ENCODE measurements at regions not wholly inside any gene's neighbourhood (a gene's known extent, or its start where the extent isn't known, plus 50 kb on each side); places are given as distances from the start of the nearest gene placed in this dataset.

GRCh38 chr9:107994648-107995047 lies 505.1 kb upstream of the KLF4 start:
- no peaks in the 10 kb centered on the region for H3F3A ChIP-seq (ENCODE audit: insufficient read depth, low read length)
- H3K9ac ChIP-seq (ENCODE audit: low read length) = no peak overlapping the region
- H2AFZ ChIP-seq (ENCODE audit: low read length) = no peak overlapping the region
- H3K9me2 ChIP-seq (ENCODE audit: low read depth, low read length) = no peaks in the 10 kb centered on the region
- no peaks in the 10 kb centered on the region for H3K4me1 ChIP-seq (ENCODE audit: insufficient read depth, low read length, severe bottlenecking)
- H4K20me1 ChIP-seq (ENCODE audit: insufficient read depth, low read length) = no peaks in the 10 kb centered on the region
- H3K79me2 ChIP-seq (ENCODE audit: insufficient read depth, low read length) = no peaks in the 10 kb centered on the region
- H3K9me3 ChIP-seq (ENCODE audit: low read length) = no peaks in the 10 kb centered on the region
- TF ChIP-seq CTCF (IDR thresholded peaks at IDR 0.05; ENCODE audit: low read length) (no peak), EZH2 (IDR thresholded peaks at IDR 0.05; ENCODE audit: borderline replicate concordance, low read length) (no peak)
- H3K27ac ChIP-seq (ENCODE audit: low read depth, low read length, poor library complexity, severe bottlenecking) = no peak overlapping the region
- H3K4me2 ChIP-seq (ENCODE audit: low read length) = no peak overlapping the region
- H3K4me3 ChIP-seq (ENCODE audit: low read depth, low read length, poor library complexity, severe bottlenecking) = no peak overlapping the region
- no peaks in the 10 kb centered on the region for H3K36me3 ChIP-seq (ENCODE audit: insufficient read depth, low read length)
- no peaks in the 10 kb centered on the region for H3K27me3 ChIP-seq (ENCODE audit: insufficient read depth, low read length)

- H3K9ac ChIP-seq (ENCODE audit: low read length) = no peak overlapping the region
- no peak overlapping the region for H3K27ac ChIP-seq (ENCODE audit: low read depth, low read length, poor library complexity, severe bottlenecking)
- H3K4me2 ChIP-seq (ENCODE audit: low read length) = no peak overlapping the region
- no peaks in the 10 kb centered on the region for H3F3A ChIP-seq (ENCODE audit: insufficient read depth, low read length)
- no peaks in the 10 kb centered on the region for H4K20me1 ChIP-seq (ENCODE audit: insufficient read depth, low read length)
- H3K27me3 ChIP-seq (ENCODE audit: insufficient read depth, low read length) = no peaks in the 10 kb centered on the region
- no peaks in the 10 kb centered on the region for H3K9me2 ChIP-seq (ENCODE audit: low read depth, low read length)
- H3K36me3 ChIP-seq (ENCODE audit: insufficient read depth, low read length) = no peaks in the 10 kb centered on the region
- no peaks in the 10 kb centered on the region for H3K79me2 ChIP-seq (ENCODE audit: insufficient read depth, low read length)
- H3K9me3 ChIP-seq (ENCODE audit: low read length) = no peaks in the 10 kb centered on the region
- no peak overlapping the region for H2AFZ ChIP-seq (ENCODE audit: low read length)
- no peaks in the 10 kb centered on the region for H3K4me1 ChIP-seq (ENCODE audit: insufficient read depth, low read length, severe bottlenecking)
- H3K4me3 ChIP-seq (ENCODE audit: low read depth, low read length, poor library complexity, severe bottlenecking) = no peak overlapping the region
- TF ChIP-seq EZH2 (IDR thresholded peaks at IDR 0.05; ENCODE audit: borderline replicate concordance, low read length) (no peak), CTCF (IDR thresholded peaks at IDR 0.05; ENCODE audit: low read length) (no peak)
These were observed 502.7 kb upstream of the KLF4 start for GRCh38 chr9:107992271-107992670.

- no peak overlapping the region for H2AFZ ChIP-seq (ENCODE audit: low read length)
- no peaks in the 10 kb centered on the region for H3K4me1 ChIP-seq (ENCODE audit: insufficient read depth, low read length, severe bottlenecking)
- no peaks in the 10 kb centered on the region for H3K9me3 ChIP-seq (ENCODE audit: low read length)
- no peak overlapping the region for H3K27ac ChIP-seq (ENCODE audit: low read depth, low read length, poor library complexity, severe bottlenecking)
- no peak overlapping the region for H3K4me2 ChIP-seq (ENCODE audit: low read length)
- H3K79me2 ChIP-seq (ENCODE audit: insufficient read depth, low read length) = no peaks in the 10 kb centered on the region
- no peak overlapping the region for H3K9ac ChIP-seq (ENCODE audit: low read length)
- no peaks in the 10 kb centered on the region for H3K36me3 ChIP-seq (ENCODE audit: insufficient read depth, low read length)
- no peaks in the 10 kb centered on the region for H3K27me3 ChIP-seq (ENCODE audit: insufficient read depth, low read length)
- H3K4me3 ChIP-seq (ENCODE audit: low read depth, low read length, poor library complexity, severe bottlenecking) = no peak overlapping the region
- H4K20me1 ChIP-seq (ENCODE audit: insufficient read depth, low read length) = no peaks in the 10 kb centered on the region
- H3F3A ChIP-seq (ENCODE audit: insufficient read depth, low read length) = no peaks in the 10 kb centered on the region
- no peak for TF ChIP-seq EZH2 (IDR thresholded peaks at IDR 0.05; ENCODE audit: borderline replicate concordance, low read length)
- TF ChIP-seq CTCF (IDR thresholded peaks at IDR 0.05; ENCODE audit: low read length) = no peak
- H3K9me2 ChIP-seq (ENCODE audit: low read depth, low read length) = no peaks in the 10 kb centered on the region
These were observed 502.0 kb upstream of the KLF4 start for GRCh38 chr9:107991581-107991980.

Measured in OCI-LY1 (cell line).